SU-DHL-6 (cell line): ENCODE measurements at regions not wholly inside any gene's neighbourhood (a gene's known extent, or its start where the extent isn't known, plus 50 kb on each side); places are given as distances from the start of the nearest gene placed in this dataset.

Experiments
- H2AFZ ChIP-seq: fragments of 200-600 bp; sonication (generic); 2 replicates; pipeline ENCODE4 v1.6.1; 2014; ENCODE audit warnings: low read depth, mild to moderate bottlenecking, moderate library complexity, mixed read lengths, antibody characterized with exemption, low read length; ENCODE audit not compliant: severe bottlenecking
- H3F3A ChIP-seq: fragments of 200-600 bp; shearing (Covaris generic); 2 replicates; pipeline ENCODE4 v1.6.0; 2016; ENCODE audit warnings: antibody characterized with exemption, mild to moderate bottlenecking; ENCODE audit not compliant: insufficient read depth
- H3K27ac ChIP-seq: fragments of 200-600 bp; sonication (generic); 2 replicates; pipeline ENCODE4 v1.5.1; 2016; ENCODE audit warnings: low read depth, mild to moderate bottlenecking, low read length, moderate library complexity, mixed read lengths
- H3K27me3 ChIP-seq: fragments of 200-600 bp; sonication (generic), shearing (Covaris generic); 2 replicates; pipeline ENCODE4 v1.6.0; 2014; ENCODE audit warnings: mild to moderate bottlenecking, low read length
- H3K36me3 ChIP-seq: fragments of 200-600 bp; sonication (generic); 2 replicates; pipeline ENCODE4 v1.6.1; 2014; ENCODE audit warnings: mild to moderate bottlenecking, low read length, mixed read lengths
- H3K4me2 ChIP-seq: fragments of 300-600, 200-600 bp; shearing (Covaris generic), sonication (generic); 2 replicates; pipeline ENCODE4 v1.6.0; 2014; ENCODE audit warnings: low read length, low read depth, mild to moderate bottlenecking; ENCODE audit not compliant: poor library complexity, severe bottlenecking
- H3K4me3 ChIP-seq: fragments of 200-600 bp; sonication (generic); 2 replicates; pipeline ENCODE4 v1.5.1; 2014; ENCODE audit warnings: antibody characterized with exemption, low read length, mild to moderate bottlenecking, mixed read lengths; ENCODE audit not compliant: insufficient read depth, poor library complexity, severe bottlenecking
- H3K79me2 ChIP-seq: fragments of 200-600 bp; sonication (generic); 2 replicates; pipeline ENCODE4 v1.6.1; 2014; ENCODE audit warnings: mild to moderate bottlenecking, low read length, moderate library complexity; ENCODE audit not compliant: insufficient read depth
- H3K9ac ChIP-seq: fragments of 200-600 bp; sonication (generic); 2 replicates; pipeline ENCODE4 v1.7.0; 2014; ENCODE audit warnings: mild to moderate bottlenecking, low read length
- H3K9me2 ChIP-seq: fragments of 200-600 bp; sonication (generic); replicated peaks from 2 replicates; pipeline ENCODE4 v1.6.1; 2014; ENCODE audit warnings: low read length; ENCODE audit not compliant: insufficient read depth
- H3K9me3 ChIP-seq: fragments of 200-600 bp; sonication (generic); 2 replicates; pipeline ENCODE4 v1.6.1; 2014; ENCODE audit warnings: low read length, mixed read lengths; ENCODE audit not compliant: insufficient read depth
- H4K20me1 ChIP-seq: fragments of 200-600 bp; sonication (generic); 2 replicates; pipeline ENCODE4 v1.6.1; 2014; ENCODE audit warnings: low read depth, mild to moderate bottlenecking, antibody characterized with exemption, low read length, moderate library complexity, mixed read lengths
- EZH2phosphoT487 ChIP-seq: fragments of 200-600 bp; sonication (generic), shearing (Covaris generic); conservative IDR thresholded peaks from 2 replicates; pipeline ENCODE4 v1.6.1; 2018; ENCODE audit warnings: mild to moderate bottlenecking, antibody characterized with exemption, low read length, moderate library complexity, mixed read lengths
- TF ChIP-seq, protein P1 (sequence below): fragments of 200-600 bp; sonication (generic); IDR thresholded peaks from one replicate; pipeline ENCODE4 v1.5.1; 2017; ENCODE audit warnings: antibody characterized with exemption, mild to moderate bottlenecking, low read length, moderate library complexity; ENCODE audit not compliant: insufficient read depth, poor library complexity, severe bottlenecking

DNA sequence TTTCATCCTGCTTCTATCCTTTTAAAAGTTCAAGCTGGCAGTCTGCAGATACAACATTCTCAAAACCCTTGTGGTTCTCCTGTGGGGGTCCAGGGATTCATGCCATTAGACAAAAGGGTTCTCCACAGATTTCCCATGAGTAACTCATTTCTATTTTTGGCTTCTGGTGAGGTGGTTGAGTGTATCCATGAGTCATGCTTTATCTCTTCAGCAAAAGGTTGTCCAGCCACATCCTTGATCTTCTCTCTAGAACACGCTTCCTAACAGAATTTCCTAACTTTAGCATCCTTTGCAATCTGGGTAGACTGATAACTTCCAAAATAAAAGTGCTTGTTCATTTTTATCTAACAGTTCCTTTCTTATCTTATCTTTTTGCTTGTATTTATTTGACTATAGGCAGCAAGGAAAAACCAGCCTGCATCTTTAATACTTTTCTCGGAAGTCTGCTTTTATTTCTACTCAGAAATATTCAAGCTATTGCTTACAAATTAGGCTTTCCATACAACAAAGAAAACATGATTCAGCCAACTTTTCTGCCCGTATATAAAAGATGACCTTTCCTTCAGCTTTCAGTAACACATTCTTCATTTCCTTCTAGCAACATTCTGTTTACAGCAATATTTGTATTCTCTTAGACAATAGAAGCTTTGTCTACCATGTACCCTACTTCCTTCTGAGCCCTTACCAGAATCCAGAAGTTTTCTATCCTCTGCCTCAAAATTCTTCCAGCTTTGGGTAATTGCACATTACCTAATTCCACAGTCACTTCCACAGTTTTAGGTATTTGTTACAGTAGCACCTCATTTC lies 79.3 kb upstream of the IL6 start:
- TF ChIP-seq EZH2phosphoT487, result no peak
- TF ChIP-seq, protein P1, sequence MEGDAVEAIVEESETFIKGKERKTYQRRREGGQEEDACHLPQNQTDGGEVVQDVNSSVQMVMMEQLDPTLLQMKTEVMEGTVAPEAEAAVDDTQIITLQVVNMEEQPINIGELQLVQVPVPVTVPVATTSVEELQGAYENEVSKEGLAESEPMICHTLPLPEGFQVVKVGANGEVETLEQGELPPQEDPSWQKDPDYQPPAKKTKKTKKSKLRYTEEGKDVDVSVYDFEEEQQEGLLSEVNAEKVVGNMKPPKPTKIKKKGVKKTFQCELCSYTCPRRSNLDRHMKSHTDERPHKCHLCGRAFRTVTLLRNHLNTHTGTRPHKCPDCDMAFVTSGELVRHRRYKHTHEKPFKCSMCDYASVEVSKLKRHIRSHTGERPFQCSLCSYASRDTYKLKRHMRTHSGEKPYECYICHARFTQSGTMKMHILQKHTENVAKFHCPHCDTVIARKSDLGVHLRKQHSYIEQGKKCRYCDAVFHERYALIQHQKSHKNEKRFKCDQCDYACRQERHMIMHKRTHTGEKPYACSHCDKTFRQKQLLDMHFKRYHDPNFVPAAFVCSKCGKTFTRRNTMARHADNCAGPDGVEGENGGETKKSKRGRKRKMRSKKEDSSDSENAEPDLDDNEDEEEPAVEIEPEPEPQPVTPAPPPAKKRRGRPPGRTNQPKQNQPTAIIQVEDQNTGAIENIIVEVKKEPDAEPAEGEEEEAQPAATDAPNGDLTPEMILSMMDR, result no peak
- H3K27ac ChIP-seq, result no peak overlapping the region
- H3K4me3 ChIP-seq, result no peak overlapping the region
- no peaks in the 10 kb centered on the region; the same call in 1 of the 2 replicates for H3K9me2 ChIP-seq
- H3K9me3 ChIP-seq, result peaks cover 23% of the 10 kb centered on the region; the same call in 1 of the 2 replicates
- H3K27me3 ChIP-seq, result no peaks in the 10 kb centered on the region
- H3K4me2 ChIP-seq, result no peak overlapping the region
- H3K36me3 ChIP-seq, result no peaks in the 10 kb centered on the region
- H4K20me1 ChIP-seq, result no peaks in the 10 kb centered on the region
- H3F3A ChIP-seq, result no peaks in the 10 kb centered on the region
- H3K79me2 ChIP-seq, result no peaks in the 10 kb centered on the region
- H3K9ac ChIP-seq, result no peak overlapping the region
- H2AFZ ChIP-seq, result no peak overlapping the region

DNA sequence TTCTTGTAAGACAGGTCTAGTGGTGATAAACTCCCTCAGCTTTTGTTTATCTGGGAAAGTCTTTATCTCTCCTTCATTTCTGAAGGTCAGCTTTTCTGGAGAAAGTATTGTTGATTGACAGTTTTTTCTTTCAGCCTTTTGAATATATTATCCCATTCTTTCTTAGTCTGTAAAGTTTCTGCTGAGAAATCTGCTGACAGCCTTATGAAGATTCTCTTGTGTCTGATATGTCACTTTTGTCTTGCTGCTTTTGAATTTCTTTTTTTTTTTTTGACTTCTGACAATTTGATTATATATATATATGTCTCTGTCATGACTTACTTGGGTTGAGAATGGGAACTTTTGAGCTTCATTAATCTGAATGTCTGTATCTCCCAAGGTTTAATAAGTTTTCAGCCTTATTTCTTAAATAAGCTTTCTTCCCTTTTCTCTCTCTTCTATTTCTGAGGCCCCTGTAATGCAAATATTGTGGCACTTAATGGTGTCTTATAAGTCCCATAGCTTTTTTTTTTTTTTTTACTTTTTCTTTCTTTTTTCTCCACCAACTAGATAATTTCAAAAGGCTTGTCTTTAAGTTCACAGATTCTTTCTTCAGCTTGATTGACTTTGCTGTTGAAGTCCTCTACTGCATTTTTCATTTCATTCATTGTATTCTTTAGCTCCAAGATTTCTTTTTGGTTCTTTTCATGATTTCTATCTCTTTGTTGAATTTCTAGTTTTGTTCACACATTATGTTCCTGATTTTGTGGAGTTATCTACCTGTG lies 81.4 kb upstream of the IL6 start:
- H3K4me3 ChIP-seq, result no peak overlapping the region
- H3K36me3 ChIP-seq, result no peaks in the 10 kb centered on the region
- peaks cover 23% of the 10 kb centered on the region; the same call in 1 of the 2 replicates for H3K9me3 ChIP-seq
- H3K79me2 ChIP-seq, result no peaks in the 10 kb centered on the region
- H3F3A ChIP-seq, result no peaks in the 10 kb centered on the region
- no peaks in the 10 kb centered on the region; the same call in 1 of the 2 replicates for H3K9me2 ChIP-seq
- H4K20me1 ChIP-seq, result no peaks in the 10 kb centered on the region
- no peak overlapping the region for H3K4me2 ChIP-seq
- 0 out of 2 replicates have a peak, but pooled peaks cover 3% of the 10 kb centered on the region for H3K27me3 ChIP-seq
- TF ChIP-seq, protein P1, result no peak
- TF ChIP-seq EZH2phosphoT487, result no peak
- H3K9ac ChIP-seq, result no peak overlapping the region
- no peak overlapping the region for H3K27ac ChIP-seq
- H2AFZ ChIP-seq, result no peak overlapping the region

DNA sequence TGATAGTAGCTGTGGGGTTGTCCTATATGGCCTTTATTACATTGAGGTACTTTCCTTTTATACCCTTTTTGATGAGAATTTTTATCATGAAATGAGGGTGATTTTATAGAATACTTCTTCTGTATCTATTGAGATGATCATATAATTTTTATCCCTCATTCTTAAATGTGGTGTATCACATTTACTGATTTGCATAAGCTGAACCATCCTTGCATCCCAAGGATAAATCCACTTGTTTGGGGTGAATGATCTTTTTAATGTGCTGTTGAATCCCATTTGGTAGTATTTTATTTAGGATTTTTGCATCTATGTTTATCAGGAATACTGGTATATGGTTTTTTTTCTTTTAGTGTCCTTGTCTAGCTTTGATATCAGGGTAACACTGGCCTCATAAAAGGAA lies 84.5 kb upstream of the IL6 start:
- H3K4me2 ChIP-seq, result no peak overlapping the region
- H3K27ac ChIP-seq, result no peak overlapping the region
- no peaks in the 10 kb centered on the region for H3F3A ChIP-seq
- H4K20me1 ChIP-seq, result no peaks in the 10 kb centered on the region
- no peaks in the 10 kb centered on the region for H3K9me2 ChIP-seq
- H3K9ac ChIP-seq, result no peak overlapping the region
- peaks cover 23% of the 10 kb centered on the region; the same call in 1 of the 2 replicates for H3K9me3 ChIP-seq
- H3K4me3 ChIP-seq, result no peak overlapping the region
- no peak overlapping the region for H2AFZ ChIP-seq
- H3K79me2 ChIP-seq, result no peaks in the 10 kb centered on the region
- 0 out of 2 replicates have a peak, but pooled peaks cover 3% of the 10 kb centered on the region for H3K27me3 ChIP-seq
- no peak for TF ChIP-seq EZH2phosphoT487
- TF ChIP-seq, protein P1, result no peak
- no peaks in the 10 kb centered on the region for H3K36me3 ChIP-seq
